ENCODE measurements at regions not wholly inside any gene's neighbourhood (a gene's known extent, or its start where the extent isn't known, plus 50 kb on each side); places are given as distances from the start of the nearest gene placed in this dataset.
"Not testable (repeated sequence)": the region's sequence is repeated elsewhere in the genome, so short reads cannot be mapped to it uniquely, and the experiment has no call there.

GRCh38 chr2:84132370-84132769 is 326.7 kb downstream of the SUCLG1 start:
- Histone ChIP-seq H3K36me3 (no peaks in the 10 kb centered on the region), H3K27ac (no peak overlapping the region), H3K4me3 (no peak overlapping the region), H3K4me1 (no peaks in the 10 kb centered on the region), H3K9me3 (no peaks in the 10 kb centered on the region), H3K27me3 (no peaks in the 10 kb centered on the region)
- no peak for DNase-seq
- TF ChIP-seq POLR2A (IDR thresholded peaks at IDR 0.05) (no peak), CTCF (IDR thresholded peaks at IDR 0.05) (no peak)

DNA sequence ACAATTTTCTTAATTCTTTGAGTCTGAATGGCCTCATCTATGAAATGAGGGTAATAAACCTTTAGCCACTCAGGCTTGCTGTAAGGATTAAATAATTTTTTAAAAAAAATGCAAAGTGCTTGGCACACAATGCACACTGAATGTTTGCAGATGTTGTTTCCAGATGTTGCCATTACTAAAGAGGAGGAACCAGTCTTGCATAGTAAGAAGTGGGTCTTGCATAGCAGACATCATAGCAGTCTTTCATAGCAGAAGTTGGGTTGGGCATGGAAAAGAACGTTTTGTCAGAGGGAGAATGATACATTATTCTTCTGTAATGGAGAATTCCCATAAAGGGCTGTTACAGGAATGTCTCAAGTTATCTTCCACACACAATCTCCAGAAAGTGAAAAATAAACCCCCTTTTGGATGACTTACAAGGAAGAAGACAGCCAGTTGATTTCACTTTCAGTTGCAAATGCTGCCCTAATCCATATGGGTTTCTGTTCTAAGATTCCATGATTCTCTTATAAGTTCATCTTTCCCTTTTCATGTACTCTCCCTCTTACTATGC is 327.7 kb downstream of the SUCLG1 start:
- H3K27me3 ChIP-seq: no peaks in the 10 kb centered on the region
- no peaks in the 10 kb centered on the region for H3K9me3 ChIP-seq
- H3K4me3 ChIP-seq: no peak overlapping the region
- no peaks in the 10 kb centered on the region for H3K36me3 ChIP-seq
- H3K27ac ChIP-seq: no peak overlapping the region
- DNase-seq: no peak
- no peaks in the 10 kb centered on the region for H3K4me1 ChIP-seq
- no peak for TF ChIP-seq POLR2A (IDR thresholded peaks at IDR 0.05)
- TF ChIP-seq CTCF (IDR thresholded peaks at IDR 0.05): no peak

DNA sequence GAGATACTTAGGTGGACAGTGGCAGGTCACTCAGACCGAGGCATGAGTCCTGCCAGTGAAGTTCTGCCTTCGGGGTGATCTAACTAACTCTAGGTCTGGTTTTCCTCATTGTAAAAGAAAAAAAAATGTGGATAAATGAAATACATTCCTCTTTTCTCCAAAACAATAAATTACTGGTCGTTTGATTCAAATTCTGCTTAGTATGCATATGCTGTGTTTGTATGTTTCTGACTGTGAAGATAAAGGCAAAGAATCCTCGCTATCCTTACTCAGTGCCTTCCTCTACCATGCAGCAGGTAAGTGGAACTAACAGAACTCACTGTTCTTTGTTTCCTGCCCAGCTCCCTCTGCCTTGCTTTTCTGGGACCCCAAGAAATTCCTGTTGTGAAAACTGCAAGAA is 330.1 kb downstream of the SUCLG1 start:
- Histone ChIP-seq H3K27me3 (no peaks in the 10 kb centered on the region), H3K36me3 (no peaks in the 10 kb centered on the region), H3K4me3 (no peak overlapping the region), H3K9me3 (no peaks in the 10 kb centered on the region), H3K27ac (no peak overlapping the region), H3K4me1 (no peaks in the 10 kb centered on the region)
- no peak for TF ChIP-seq CTCF (IDR thresholded peaks at IDR 0.05)
- no peak for TF ChIP-seq POLR2A (IDR thresholded peaks at IDR 0.05)
- DNase-seq: no peak

DNA sequence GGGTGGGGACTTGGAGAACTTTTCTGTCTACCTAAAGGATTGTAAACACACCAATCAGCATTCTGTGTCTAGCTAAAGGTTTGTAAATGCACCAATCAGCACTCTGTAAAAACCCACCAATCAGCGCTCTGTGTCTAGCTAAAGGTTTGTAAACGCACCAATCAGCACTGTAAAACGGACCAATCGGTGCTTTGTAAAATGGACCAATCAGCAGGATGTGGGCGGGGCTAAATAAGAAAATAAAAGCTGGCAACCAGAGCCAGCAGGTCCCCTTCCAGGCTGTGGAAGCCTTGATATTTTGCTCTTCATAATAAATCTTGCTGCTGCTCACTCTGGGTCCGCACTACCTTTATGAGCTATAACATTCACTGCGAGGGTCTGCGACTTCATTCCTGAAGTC is 331.3 kb downstream of the SUCLG1 start:
- H3K36me3 ChIP-seq, H3K9me3 ChIP-seq, H3K4me3 ChIP-seq, DNase-seq, H3K27me3 ChIP-seq, H3K4me1 ChIP-seq, H3K27ac ChIP-seq: not testable (repeated sequence)

- Histone ChIP-seq H3K27ac (no peak overlapping the region), H3K9me3 (no peaks in the 10 kb centered on the region), H3K4me1 (no peaks in the 10 kb centered on the region), H3K27me3 (no peaks in the 10 kb centered on the region), H3K36me3 (no peaks in the 10 kb centered on the region), H3K4me3 (no peak overlapping the region)
- no peak for DNase-seq
- TF ChIP-seq POLR2A (IDR thresholded peaks at IDR 0.05) (no peak), CTCF (IDR thresholded peaks at IDR 0.05) (no peak)
Observed at GRCh38 chr2:84126530-84126929, 332.6 kb downstream of the SUCLG1 start.

- no peak for DNase-seq
- no peaks in the 10 kb centered on the region for H3K9me3 ChIP-seq
- TF ChIP-seq POLR2A (IDR thresholded peaks at IDR 0.05) (no peak), CTCF (IDR thresholded peaks at IDR 0.05) (no peak)
- H3K27ac ChIP-seq: no peak overlapping the region
- no peaks in the 10 kb centered on the region for H3K36me3 ChIP-seq
- no peaks in the 10 kb centered on the region for H3K27me3 ChIP-seq
- no peaks in the 10 kb centered on the region for H3K4me1 ChIP-seq
- no peak overlapping the region for H3K4me3 ChIP-seq
Observed at GRCh38 chr2:84126084-84126483, 333.0 kb downstream of the SUCLG1 start.
